Breast epithelium (tissue), 4 donors: ENCODE measurements at regions not wholly inside any gene's neighbourhood (a gene's known extent, or its start where the extent isn't known, plus 50 kb on each side); places are given as distances from the start of the nearest gene placed in this dataset.

Experiments used
- DNase-seq, 2 donors: peaks; one replicate each; pipeline ENCODE4 v3.0.0-alpha.2; 2019; ENCODE audit warnings: low spot score in 2 of 2
- H3K27ac ChIP-seq, 2 donors: fragments of 200-600 bp; sonication (generic) in 1 of 2; one replicate each; pipeline ENCODE4 v1.5.1; 2016 to 2019; ENCODE audit warnings: mild to moderate bottlenecking in 1 of 2
- H3K27me3 ChIP-seq, 2 donors: fragments of 200-600 bp; sonication (generic) in 1 of 2; one replicate each; pipeline versions ENCODE4 v1.5.1 to v1.6.0; 2017 to 2019; ENCODE audit warnings: control low read depth in 1 of 2, mild to moderate bottlenecking in 1 of 2
- H3K36me3 ChIP-seq: fragments of 200-600 bp; one replicate; pipeline ENCODE4 v1.5.1; 2019
- H3K4me1 ChIP-seq, 2 donors: fragments of 200-600 bp; sonication (generic); one replicate each; pipeline ENCODE4 v1.5.1; 2016 to 2019; ENCODE audit warnings: control low read depth in 1 of 2
- H3K4me3 ChIP-seq, 3 donors: fragments of 200-600 bp; sonication (generic); 1 replicate in 2 of 3; 2 replicates in 1 of 3; pipeline ENCODE4 v1.5.1; 2016 to 2019; ENCODE audit warnings: mild to moderate bottlenecking in 3 of 3, moderate library complexity in 2 of 3
- H3K9me3 ChIP-seq, 2 donors: fragments of 200-600 bp; sonication (generic) in 1 of 2; one replicate each; pipeline ENCODE4 v1.5.1; 2016 to 2019; ENCODE audit warnings: control low read depth in 1 of 2
- POLR2A ChIP-seq: fragments of 450-650 bp; IDR thresholded peaks from one replicate; pipeline ENCODE4 v1.6.1; 2016; ENCODE audit warnings: antibody characterized with exemption, mild to moderate bottlenecking, moderate library complexity
- POLR2AphosphoS5 ChIP-seq, 3 donors: sonication (generic); formaldehyde crosslinking; IDR thresholded peaks; one replicate each; pipeline ENCODE4 v1.6.1; 2017; ENCODE audit warnings: antibody characterized with exemption in 3 of 3
- intact Hi-C: fragments of 100-400 bp; cut with DNase I; formaldehyde crosslinking; loops from one replicate; pipeline ENCODE4 v1.15.1; 2023; ENCODE audit warnings: low total_unique reads
- TF ChIP-seq, protein P1 (sequence below), 3 donors: fragments of 450-650 bp; IDR thresholded peaks; one replicate each; pipeline ENCODE4 v1.5.1; 2016 to 2017; ENCODE audit warnings: antibody characterized with exemption in 3 of 3, mild to moderate bottlenecking in 3 of 3, moderate library complexity in 3 of 3

DNA sequence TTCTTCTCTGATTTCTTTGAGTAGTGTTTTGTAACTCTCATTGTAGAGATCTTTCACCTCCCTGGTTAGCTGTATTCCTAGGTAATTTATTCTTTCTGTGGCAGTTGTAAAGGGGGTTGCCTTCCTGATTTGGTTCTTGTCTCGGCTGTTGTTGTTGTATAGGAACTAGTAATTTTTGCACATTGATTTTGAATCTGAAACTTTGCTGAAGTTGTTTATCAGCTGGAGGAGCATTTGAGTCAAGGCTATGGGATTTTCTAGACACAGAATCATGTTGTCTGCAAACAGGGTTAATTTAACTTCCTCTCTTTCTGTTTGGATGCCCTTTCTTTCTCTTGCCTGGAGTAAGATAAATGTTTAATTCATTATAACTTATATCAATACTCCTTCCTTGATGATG is 86.4 kb downstream of the OLIG3 start:
- intact Hi-C loops = no loop called here
- Histone ChIP-seq H3K27me3 (no peaks in the 10 kb centered on the region), H3K4me1 (no peaks in the 10 kb centered on the region), H3K9me3 (no peaks in the 10 kb centered on the region), H3K4me3 (no peak overlapping the region), H3K27ac (no peak overlapping the region), H3K36me3 (no peaks in the 10 kb centered on the region)
- TF ChIP-seq, protein P1, sequence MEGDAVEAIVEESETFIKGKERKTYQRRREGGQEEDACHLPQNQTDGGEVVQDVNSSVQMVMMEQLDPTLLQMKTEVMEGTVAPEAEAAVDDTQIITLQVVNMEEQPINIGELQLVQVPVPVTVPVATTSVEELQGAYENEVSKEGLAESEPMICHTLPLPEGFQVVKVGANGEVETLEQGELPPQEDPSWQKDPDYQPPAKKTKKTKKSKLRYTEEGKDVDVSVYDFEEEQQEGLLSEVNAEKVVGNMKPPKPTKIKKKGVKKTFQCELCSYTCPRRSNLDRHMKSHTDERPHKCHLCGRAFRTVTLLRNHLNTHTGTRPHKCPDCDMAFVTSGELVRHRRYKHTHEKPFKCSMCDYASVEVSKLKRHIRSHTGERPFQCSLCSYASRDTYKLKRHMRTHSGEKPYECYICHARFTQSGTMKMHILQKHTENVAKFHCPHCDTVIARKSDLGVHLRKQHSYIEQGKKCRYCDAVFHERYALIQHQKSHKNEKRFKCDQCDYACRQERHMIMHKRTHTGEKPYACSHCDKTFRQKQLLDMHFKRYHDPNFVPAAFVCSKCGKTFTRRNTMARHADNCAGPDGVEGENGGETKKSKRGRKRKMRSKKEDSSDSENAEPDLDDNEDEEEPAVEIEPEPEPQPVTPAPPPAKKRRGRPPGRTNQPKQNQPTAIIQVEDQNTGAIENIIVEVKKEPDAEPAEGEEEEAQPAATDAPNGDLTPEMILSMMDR (IDR thresholded peaks at IDR 0.05) = no peak
- TF ChIP-seq POLR2A = no peak
- TF ChIP-seq POLR2AphosphoS5 (IDR thresholded peaks at IDR 0.05) = no peak
- no peak for DNase-seq

DNA sequence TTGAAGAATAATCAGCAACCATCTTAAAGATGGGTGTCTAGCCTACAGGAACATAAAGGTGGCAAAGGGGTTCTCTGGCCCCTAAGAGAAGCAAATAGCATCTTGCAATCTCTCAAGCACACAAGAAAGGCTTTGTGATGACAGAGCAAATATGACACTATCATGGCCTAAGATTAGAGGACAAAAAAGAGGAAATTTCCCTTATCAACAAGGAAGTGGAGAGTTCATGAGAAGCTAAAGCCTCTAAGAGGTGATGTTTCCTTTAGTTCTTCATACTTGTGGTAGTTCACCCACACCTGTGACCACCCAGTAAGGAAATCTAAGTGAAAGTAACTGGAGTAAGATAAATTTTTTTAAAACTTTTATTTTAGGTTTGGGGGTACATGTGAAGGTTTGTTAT is 88.4 kb downstream of the OLIG3 start:
- H3K27me3 ChIP-seq = no peaks in the 10 kb centered on the region
- DNase-seq = no peak
- no peak overlapping the region for H3K27ac ChIP-seq
- intact Hi-C loops = no loop called here
- H3K36me3 ChIP-seq = no peaks in the 10 kb centered on the region
- no peaks in the 10 kb centered on the region for H3K4me1 ChIP-seq
- H3K4me3 ChIP-seq = no peak overlapping the region
- no peaks in the 10 kb centered on the region for H3K9me3 ChIP-seq
- TF ChIP-seq POLR2AphosphoS5 (IDR thresholded peaks at IDR 0.05) = no peak
- TF ChIP-seq, protein P1 (IDR thresholded peaks at IDR 0.05) = no peak
- TF ChIP-seq POLR2A = no peak

DNA sequence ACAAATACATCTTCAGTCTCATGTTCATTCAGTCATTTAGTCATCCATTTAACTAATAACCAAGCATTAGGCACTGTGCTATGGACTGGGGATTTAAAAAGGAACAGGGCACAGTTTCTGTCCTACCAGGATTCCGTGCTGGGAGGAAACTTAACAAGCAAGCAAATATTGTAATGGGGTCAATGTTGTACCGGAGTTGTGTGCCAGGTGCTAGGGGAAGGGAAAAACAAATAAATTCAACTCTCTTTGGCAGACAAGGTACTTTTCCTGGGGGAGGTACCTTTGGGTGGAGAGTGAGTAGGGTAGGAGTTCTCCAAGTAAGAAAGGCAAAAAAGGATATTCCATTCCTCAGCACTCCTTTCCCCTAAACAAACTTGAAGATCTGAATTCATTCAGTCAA is 90.3 kb downstream of the OLIG3 start:
- TF ChIP-seq POLR2A (no peak), POLR2AphosphoS5 (IDR thresholded peaks at IDR 0.05) (no peak)
- TF ChIP-seq, protein P1 (IDR thresholded peaks at IDR 0.05) = no peak
- intact Hi-C loops = no loop called here

DNA sequence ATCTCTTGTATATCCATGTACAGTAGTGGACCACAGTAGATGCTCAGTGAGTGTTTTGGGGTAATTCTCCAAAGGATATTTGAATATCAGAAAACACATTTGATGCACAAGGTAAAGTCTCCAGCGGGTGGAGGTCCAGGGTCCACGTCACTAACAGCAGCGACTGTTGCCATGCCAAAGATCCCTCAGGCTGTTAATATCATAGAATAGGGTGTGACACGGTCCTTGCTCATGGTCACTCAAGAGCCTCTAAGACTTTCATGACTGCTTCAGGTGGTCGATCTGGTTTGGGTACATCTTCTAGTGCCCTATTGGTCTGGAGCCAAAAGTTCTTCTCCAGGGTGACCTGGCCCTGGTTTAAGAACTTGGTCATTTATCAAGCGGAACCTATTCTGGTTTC is 90.8 kb downstream of the OLIG3 start:
- no peaks in the 10 kb centered on the region for H3K9me3 ChIP-seq
- no peak overlapping the region for H3K27ac ChIP-seq
- no peak overlapping the region for H3K4me3 ChIP-seq
- no peak for DNase-seq
- intact Hi-C loops = no loop called here
- TF ChIP-seq POLR2A = no peak
- TF ChIP-seq, protein P1 (IDR thresholded peaks at IDR 0.05) = no peak
- TF ChIP-seq POLR2AphosphoS5 (IDR thresholded peaks at IDR 0.05) = no peak
- H3K36me3 ChIP-seq = no peaks in the 10 kb centered on the region
- no peaks in the 10 kb centered on the region for H3K27me3 ChIP-seq
- H3K4me1 ChIP-seq = no peaks in the 10 kb centered on the region

More for the DNA sequence above, 90.3 kb downstream of the OLIG3 start:
- Histone ChIP-seq H3K27me3 (no peaks in the 10 kb centered on the region), H3K4me1 (no peaks in the 10 kb centered on the region), H3K4me3 (no peak overlapping the region), H3K27ac (no peak overlapping the region), H3K9me3 (no peaks in the 10 kb centered on the region), H3K36me3 (no peaks in the 10 kb centered on the region)
- DNase-seq = no peak

DNA sequence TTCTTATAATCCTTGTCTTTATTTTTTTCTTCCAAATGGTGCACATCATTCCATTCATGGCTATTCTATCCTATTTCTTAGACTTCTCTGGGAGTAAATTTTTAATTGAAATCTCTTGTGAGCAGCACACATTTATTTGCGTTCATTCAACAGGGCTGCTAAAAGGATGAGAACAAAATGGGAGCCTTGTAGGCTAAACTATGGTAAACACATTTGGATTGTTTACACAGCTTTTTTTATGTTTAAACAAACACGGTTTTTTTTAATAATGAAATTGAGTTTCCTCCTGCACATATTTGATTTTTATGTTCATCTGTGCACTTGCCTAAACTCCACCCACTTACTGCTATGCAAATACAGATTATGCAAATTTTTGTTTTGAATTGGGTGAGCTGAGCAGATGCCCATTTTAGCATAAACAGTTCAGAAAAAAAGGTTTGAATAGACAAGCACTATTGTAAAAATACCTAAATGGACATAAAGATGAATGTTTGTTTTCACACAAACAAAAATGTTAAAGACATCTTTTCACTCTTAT is 92.0 kb downstream of the OLIG3 start:
- no peaks in the 10 kb centered on the region for H3K4me1 ChIP-seq
- H3K9me3 ChIP-seq = no peaks in the 10 kb centered on the region
- no peaks in the 10 kb centered on the region for H3K36me3 ChIP-seq
- H3K27me3 ChIP-seq = no peaks in the 10 kb centered on the region
- TF ChIP-seq, protein P1 (IDR thresholded peaks at IDR 0.05) = no peak
- TF ChIP-seq POLR2AphosphoS5 (IDR thresholded peaks at IDR 0.05) = no peak
- no peak for TF ChIP-seq POLR2A
- DNase-seq = no peak
- H3K4me3 ChIP-seq = no peak overlapping the region
- no peak overlapping the region for H3K27ac ChIP-seq
- intact Hi-C loops = no loop called here
